Cardiac muscle cell (in vitro differentiated cells and primary cell): ENCODE measurements at regions not wholly inside any gene's neighbourhood (a gene's known extent, or its start where the extent isn't known, plus 50 kb on each side); places are given as distances from the start of the nearest gene placed in this dataset.

Experiments used
- DNase-seq, 2 donors: peaks; one replicate each; pipeline versions ENCODE4 v3.0.0 to v3.0.0-alpha.2; 2010 to 2017; ENCODE audit warnings: low read depth in 1 of 2, low spot score in 1 of 2
- H3K27ac ChIP-seq: fragments of 200-600 bp; sonication (generic); 2 replicates; pipeline ENCODE4 v1.5.1; 2016
- H3K27me3 ChIP-seq: fragments of 200-600 bp; sonication (generic); 2 replicates; pipeline ENCODE4 v1.6.0; 2016; ENCODE audit warnings: control low read depth
- H3K36me3 ChIP-seq: fragments of 200-600 bp; sonication (generic); 2 replicates; pipeline ENCODE4 v1.5.1; 2016; ENCODE audit warnings: control low read depth
- H3K4me1 ChIP-seq: fragments of 200-600 bp; sonication (generic); 2 replicates; pipeline ENCODE4 v1.8.1; 2017; ENCODE audit warnings: low read depth, mild to moderate bottlenecking, mixed run types
- H3K4me3 ChIP-seq: fragments of 200-600 bp; sonication (generic); 2 replicates; pipeline ENCODE4 v1.5.1; 2016; ENCODE audit warnings: mild to moderate bottlenecking
- H3K9me3 ChIP-seq: fragments of 200-600 bp; sonication (generic); 2 replicates; pipeline ENCODE4 v1.5.1; 2017; ENCODE audit warnings: low read depth, mild to moderate bottlenecking, control low read depth
- CTCF ChIP-seq: IDR thresholded peaks from 2 replicates; pipeline ENCODE4 v1.5.1; 2012; ENCODE audit warnings: low read depth, mild to moderate bottlenecking, low read length

DNA sequence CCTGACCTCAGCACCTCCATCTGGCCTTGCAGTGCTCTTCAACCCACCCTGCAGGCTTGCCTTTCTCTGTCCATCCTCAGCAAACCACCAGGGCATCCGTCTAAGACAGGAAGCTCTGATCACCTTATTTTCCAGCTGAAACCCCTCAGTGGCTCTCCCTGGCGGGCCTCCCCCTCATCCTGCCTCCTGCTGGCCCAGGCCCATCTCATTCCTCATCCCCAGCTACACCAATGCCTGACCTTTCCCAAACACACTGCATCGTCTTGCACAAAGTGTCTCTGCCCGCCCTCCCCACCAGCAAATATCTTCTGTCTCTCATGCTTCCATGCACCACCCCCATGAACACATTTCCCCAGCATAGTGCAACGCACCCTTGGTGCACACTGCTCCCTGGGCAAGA lies 205.0 kb downstream of the TOMM20 start:
- H3K27me3 ChIP-seq, result no peaks in the 10 kb centered on the region
- TF ChIP-seq CTCF, result no peak
- peaks cover 7% of the 10 kb centered on the region for H3K4me1 ChIP-seq
- H3K27ac ChIP-seq, result no peak overlapping the region
- no peak for DNase-seq
- H3K9me3 ChIP-seq, result no peaks in the 10 kb centered on the region
- H3K36me3 ChIP-seq, result no peaks in the 10 kb centered on the region
- H3K4me3 ChIP-seq, result no peak overlapping the region

- DNase-seq, result no peak
- no peaks in the 10 kb centered on the region for H3K27me3 ChIP-seq
- H3K36me3 ChIP-seq, result no peaks in the 10 kb centered on the region
- TF ChIP-seq CTCF, result no peak
- H3K27ac ChIP-seq, result no peak overlapping the region
- no peak overlapping the region for H3K4me3 ChIP-seq
- H3K9me3 ChIP-seq, result no peaks in the 10 kb centered on the region
- H3K4me1 ChIP-seq, result peaks cover 13% of the 10 kb centered on the region
These were observed 205.7 kb downstream of the TOMM20 start for GRCh38 chr1:234922987-234923386.

- no peak for TF ChIP-seq CTCF
- Histone ChIP-seq H3K36me3 (no peaks in the 10 kb centered on the region), H3K27ac (no peak overlapping the region), H3K27me3 (no peaks in the 10 kb centered on the region), H3K4me3 (no peak overlapping the region), H3K9me3 (no peaks in the 10 kb centered on the region), H3K4me1 (peaks cover 13% of the 10 kb centered on the region)
- no peak for DNase-seq
These were observed 207.2 kb downstream of the TOMM20 start for GRCh38 chr1:234921266-234922062.

GRCh38 chr1:234920843-234921140 lies 207.8 kb downstream of the TOMM20 start:
- DNase-seq, result no peak
- Histone ChIP-seq H3K27ac (no peak overlapping the region), H3K4me3 (no peak overlapping the region), H3K36me3 (no peaks in the 10 kb centered on the region), H3K27me3 (no peaks in the 10 kb centered on the region), H3K4me1 (peaks cover 19% of the 10 kb centered on the region), H3K9me3 (no peaks in the 10 kb centered on the region)
- no peak for TF ChIP-seq CTCF

GRCh38 chr1:234920136-234920842 lies 208.3 kb downstream of the TOMM20 start:
- TF ChIP-seq CTCF, result no peak
- Histone ChIP-seq H3K27ac (no peak overlapping the region), H3K4me3 (no peak overlapping the region), H3K27me3 (no peaks in the 10 kb centered on the region), H3K9me3 (no peaks in the 10 kb centered on the region), H3K4me1 (peaks cover 24% of the 10 kb centered on the region), H3K36me3 (no peaks in the 10 kb centered on the region)
- DNase-seq, result no peak
